Thoracic aorta (tissue), 2 donors: ENCODE measurements at regions not wholly inside any gene's neighbourhood (a gene's known extent, or its start where the extent isn't known, plus 50 kb on each side); places are given as distances from the start of the nearest gene placed in this dataset.

ENCODE experiments used
- ATAC-seq: fragments of 150-250 bp; one replicate; pipeline ENCODE4 v1.8.0; 2017; ENCODE audit warnings: low read depth; ENCODE audit not compliant: insufficient number of reproducible peaks, low FRiP score
- DNase-seq: peaks from one replicate; pipeline ENCODE4 v3.0.0-alpha.2; 2020; ENCODE audit warnings: low spot score
- H3K27ac ChIP-seq, 2 donors: fragments of 200-600 bp; sonication (generic); 1 replicate in 1 of 2; 2 replicates in 1 of 2; pipeline ENCODE4 v1.5.1; 2016; ENCODE audit warnings: mild to moderate bottlenecking in 2 of 2, moderate library complexity in 2 of 2
- H3K27me3 ChIP-seq: fragments of 200-600 bp; sonication (generic); replicated peaks from 2 replicates; pipeline ENCODE4 v1.6.0; 2016; ENCODE audit warnings: mild to moderate bottlenecking; ENCODE audit not compliant: insufficient read depth
- H3K36me3 ChIP-seq: fragments of 200-600 bp; sonication (generic); one replicate; pipeline ENCODE4 v1.5.1; 2016
- H3K4me1 ChIP-seq, 2 donors: fragments of 200-600 bp; sonication (generic); 1 replicate in 1 of 2; 2 replicates in 1 of 2; pipeline versions ENCODE4 v1.5.1 to v1.6.0; 2016; ENCODE audit warnings: low read depth in 2 of 2, mild to moderate bottlenecking in 1 of 2; ENCODE audit not compliant: control insufficient read depth in 1 of 2
- H3K4me3 ChIP-seq: fragments of 200-600 bp; sonication (generic); 2 replicates; pipeline ENCODE4 v1.5.1; 2016; ENCODE audit warnings: mild to moderate bottlenecking
- H3K9me3 ChIP-seq: fragments of 200-600 bp; sonication (generic); 2 replicates; pipeline ENCODE4 v1.5.1; 2016
- CTCF ChIP-seq: fragments of 200-600 bp; sonication (generic); IDR thresholded peaks from one replicate; pipeline ENCODE4 v1.5.1; 2019; ENCODE audit warnings: antibody characterized with exemption

GRCh38 chr4:79212311-79212710 is 113.5 kb downstream of the NAA11 start:
- H3K4me1 ChIP-seq: no peaks in the 10 kb centered on the region
- H3K36me3 ChIP-seq: no peaks in the 10 kb centered on the region
- no peaks in the 10 kb centered on the region for H3K27me3 ChIP-seq
- no peak for DNase-seq
- no peak for TF ChIP-seq CTCF
- H3K4me3 ChIP-seq: no peak overlapping the region
- no peak for ATAC-seq
- no peak overlapping the region for H3K27ac ChIP-seq
- no peaks in the 10 kb centered on the region for H3K9me3 ChIP-seq

GRCh38 chr4:79211490-79211889 is 114.4 kb downstream of the NAA11 start:
- Histone ChIP-seq H3K27ac (no peak overlapping the region), H3K9me3 (no peaks in the 10 kb centered on the region), H3K36me3 (no peaks in the 10 kb centered on the region), H3K27me3 (no peaks in the 10 kb centered on the region), H3K4me1 (no peaks in the 10 kb centered on the region), H3K4me3 (no peak overlapping the region)
- ATAC-seq (no peak), DNase-seq (no peak)
- no peak for TF ChIP-seq CTCF

GRCh38 chr4:79210636-79211049 is 115.2 kb downstream of the NAA11 start:
- Histone ChIP-seq H3K4me3 (no peak overlapping the region), H3K36me3 (no peaks in the 10 kb centered on the region), H3K27ac (no peak overlapping the region), H3K27me3 (no peaks in the 10 kb centered on the region), H3K4me1 (no peaks in the 10 kb centered on the region), H3K9me3 (no peaks in the 10 kb centered on the region)
- no peak for DNase-seq
- no peak for TF ChIP-seq CTCF
- ATAC-seq: no peak

- no peaks in the 10 kb centered on the region for H3K27me3 ChIP-seq
- no peak for DNase-seq
- ATAC-seq: no peak
Observed at GRCh38 chr4:79209822-79210635, 115.8 kb downstream of the NAA11 start.

GRCh38 chr4:79209081-79209480 is 116.8 kb downstream of the NAA11 start:
- H3K4me3 ChIP-seq: no peak overlapping the region
- no peaks in the 10 kb centered on the region for H3K9me3 ChIP-seq
- no peak for DNase-seq
- H3K4me1 ChIP-seq: no peaks in the 10 kb centered on the region
- no peaks in the 10 kb centered on the region for H3K36me3 ChIP-seq
- no peak for TF ChIP-seq CTCF
- H3K27ac ChIP-seq: no peak overlapping the region
- ATAC-seq: no peak
- H3K27me3 ChIP-seq: no peaks in the 10 kb centered on the region

More at GRCh38 chr4:79209822-79210635, 115.8 kb downstream of the NAA11 start:
- Histone ChIP-seq H3K9me3 (no peaks in the 10 kb centered on the region), H3K27ac (no peak overlapping the region), H3K4me3 (no peak overlapping the region), H3K4me1 (no peaks in the 10 kb centered on the region), H3K36me3 (no peaks in the 10 kb centered on the region)
- TF ChIP-seq CTCF: no peak
